ENCODE measurements at regions not wholly inside any gene's neighbourhood (a gene's known extent, or its start where the extent isn't known, plus 50 kb on each side); places are given as distances from the start of the nearest gene placed in this dataset.

GRCh38 chr10:44322137-44322536 is 62.8 kb downstream of the CXCL12 start:
- H3K27ac ChIP-seq, result no peak overlapping the region
- no peaks in the 10 kb centered on the region for H3K9me3 ChIP-seq
- H3K4me3 ChIP-seq, result no peak overlapping the region
- intact Hi-C loops (cut with DNase I; ENCODE audit: low total_unique reads), result no loop called here
- WGBS, 5 donors, result 80 to 88% (median 85%) methylated on average over 2 of the region's 2 CpGs
- H3K4me1 ChIP-seq, result peaks cover 0 to 3% (median 0%) of the 10 kb centered on the region in 6 donors
- DNase-seq, result no peak
- TF ChIP-seq POLR2AphosphoS5 (IDR thresholded peaks at IDR 0.05), result no peak
- no peak for TF ChIP-seq CTCF (IDR thresholded peaks at IDR 0.05 in 8 of 11, conservative IDR thresholded peaks at IDR 0.05 in 3 of 11)
- TF ChIP-seq POLR2A (IDR thresholded peaks at IDR 0.05), result no peak
- no peaks in the 10 kb centered on the region for H3K27me3 ChIP-seq (replicated peaks in 1 of 7)
- H3K36me3 ChIP-seq, result no peaks in the 10 kb centered on the region

- Histone ChIP-seq H3K36me3 (no peaks in the 10 kb centered on the region), H3K27me3 (replicated peaks in 1 of 7) (peaks cover 0 to under 1% (median 0%) of the 10 kb centered on the region in 7 donors), H3K9me3 (no peaks in the 10 kb centered on the region), H3K27ac (no peak overlapping the region), H3K4me3 (no peak overlapping the region), H3K4me1 (peaks cover 0 to 3% (median 0%) of the 10 kb centered on the region in 6 donors)
- no peak for DNase-seq
- TF ChIP-seq CTCF (IDR thresholded peaks at IDR 0.05 in 8 of 11, conservative IDR thresholded peaks at IDR 0.05 in 3 of 11) (no peak), POLR2AphosphoS5 (IDR thresholded peaks at IDR 0.05) (no peak), POLR2A (IDR thresholded peaks at IDR 0.05) (no peak)
- intact Hi-C loops (cut with DNase I; ENCODE audit: low total_unique reads), result no loop called here
- WGBS, 5 donors, result 51 to 73% (median 55%) methylated on average over 3 of the region's 3 CpGs
Measured at GRCh38 chr10:44320756-44321155, 64.1 kb downstream of the CXCL12 start.

GRCh38 chr10:44317856-44318255 is 67.0 kb downstream of the CXCL12 start:
- peaks cover 0 to 3% (median 0%) of the 10 kb centered on the region in 6 donors for H3K4me1 ChIP-seq
- WGBS, 5 donors, result 79 to 96% (median 95%) methylated on average over 3 of the region's 3 CpGs
- no peak for DNase-seq
- no peaks in the 10 kb centered on the region for H3K36me3 ChIP-seq
- no peaks in the 10 kb centered on the region for H3K9me3 ChIP-seq
- intact Hi-C loops (cut with DNase I; ENCODE audit: low total_unique reads), result loop anchor here (10.0 kb wide), 1 partner anchor 633 kb away; no protein-coding TSS in a partner anchor
- no peak overlapping the region for H3K27ac ChIP-seq
- TF ChIP-seq POLR2AphosphoS5 (IDR thresholded peaks at IDR 0.05), result no peak
- no peak for TF ChIP-seq CTCF (IDR thresholded peaks at IDR 0.05 in 8 of 11, conservative IDR thresholded peaks at IDR 0.05 in 3 of 11)
- TF ChIP-seq POLR2A (IDR thresholded peaks at IDR 0.05), result no peak
- peaks cover 0 to 12% (median 0%) of the 10 kb centered on the region in 7 donors for H3K27me3 ChIP-seq (replicated peaks in 1 of 7)
- H3K4me3 ChIP-seq, result no peak overlapping the region

- H3K27ac ChIP-seq, result no peak overlapping the region
- H3K27me3 ChIP-seq (replicated peaks in 1 of 7), result peaks cover 0 to 18% (median 0%) of the 10 kb centered on the region in 7 donors
- H3K9me3 ChIP-seq, result no peaks in the 10 kb centered on the region
- DNase-seq, result no peak
- intact Hi-C loops (cut with DNase I; ENCODE audit: low total_unique reads), result loop anchor here (10.0 kb wide), 1 partner anchor 632 kb away; no protein-coding TSS in a partner anchor
- no peak overlapping the region for H3K4me3 ChIP-seq
- 83 to 92% (median 88%) methylated on average over 8 of the region's 8 CpGs for WGBS, 5 donors
- no peak for TF ChIP-seq POLR2A (IDR thresholded peaks at IDR 0.05)
- TF ChIP-seq POLR2AphosphoS5 (IDR thresholded peaks at IDR 0.05), result no peak
- no peak for TF ChIP-seq CTCF (IDR thresholded peaks at IDR 0.05 in 8 of 11, conservative IDR thresholded peaks at IDR 0.05 in 3 of 11)
- H3K4me1 ChIP-seq, result peaks cover 0 to 6% (median 0%) of the 10 kb centered on the region in 6 donors
- no peaks in the 10 kb centered on the region for H3K36me3 ChIP-seq
Measured at GRCh38 chr10:44316922-44317215, 68.0 kb downstream of the CXCL12 start.
